KBM-7 (cell line): ENCODE measurements at regions not wholly inside any gene's neighbourhood (a gene's known extent, or its start where the extent isn't known, plus 50 kb on each side); places are given as distances from the start of the nearest gene placed in this dataset.

Experiments used
- DNase-seq: peaks from one replicate; pipeline ENCODE4 v3.0.0-alpha.2; 2015
- in situ Hi-C: fragments of 300-500 bp; cut with MboI; formaldehyde crosslinking; loops from 2 replicates; pipeline ENCODE4 v1.14.3; 2020; ENCODE audit warnings: low sequenced_read_pairs, low pct_unique_long_range_greater_than_20kb, mixed read lengths

- in situ Hi-C loops, result no loop called here
- DNase-seq, result no peak
Observed at GRCh38 chr9:134487066-134487710, 154.4 kb upstream of the COL5A1 start.

- in situ Hi-C loops, result no loop called here
- DNase-seq, result no peak
Observed at GRCh38 chr9:134488331-134489280, 153.0 kb upstream of the COL5A1 start.

DNA sequence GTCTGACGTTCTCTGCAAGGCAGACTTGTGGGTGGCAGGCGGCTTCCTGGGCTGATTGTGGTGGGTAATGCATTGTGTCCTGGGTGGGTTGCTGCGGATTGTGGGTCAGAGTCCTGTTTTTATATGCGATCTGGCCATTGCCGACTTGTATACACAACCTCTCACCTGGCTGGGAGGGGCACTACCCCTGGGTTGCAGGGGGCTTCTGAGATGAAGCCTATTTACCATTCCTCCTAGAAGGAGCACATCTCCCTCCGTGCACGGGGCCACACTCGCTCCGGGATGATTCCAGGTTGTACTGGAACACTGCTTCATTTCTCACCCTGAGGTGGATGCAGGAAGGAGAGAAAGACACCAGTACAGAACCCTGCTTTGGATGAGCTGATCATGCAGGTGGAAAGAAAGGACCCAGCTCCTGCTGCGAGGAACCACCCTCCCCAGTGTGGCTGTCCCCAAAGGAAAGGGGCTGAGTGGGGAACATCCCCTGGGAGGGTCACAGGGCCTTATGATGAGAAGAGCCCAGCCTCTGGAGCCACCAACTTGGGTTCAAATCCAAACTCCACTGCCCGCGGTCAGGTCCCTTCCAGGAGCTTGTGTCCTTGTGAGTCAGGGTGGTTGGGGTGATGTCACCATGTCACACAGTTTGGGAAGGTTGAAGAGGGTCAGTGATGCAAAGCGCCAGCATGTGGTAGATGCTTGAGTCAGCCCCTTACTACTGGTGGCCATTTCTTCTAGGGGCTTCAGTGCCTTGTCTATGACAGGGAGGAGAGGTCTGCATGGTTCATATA lies 151.8 kb upstream of the COL5A1 start:
- no peak for DNase-seq

GRCh38 chr9:134490446-134490845 lies 151.2 kb upstream of the COL5A1 start:
- no peak for DNase-seq
- in situ Hi-C loops, result no loop called here

More for the DNA sequence above, 151.8 kb upstream of the COL5A1 start:
- in situ Hi-C loops, result no loop called here

GRCh38 chr9:134491196-134491835 lies 150.3 kb upstream of the COL5A1 start:
- no peak for DNase-seq
- in situ Hi-C loops, result no loop called here

- DNase-seq, result no peak
- in situ Hi-C loops, result no loop called here
Observed at GRCh38 chr9:134491856-134492255, 149.7 kb upstream of the COL5A1 start.

DNA sequence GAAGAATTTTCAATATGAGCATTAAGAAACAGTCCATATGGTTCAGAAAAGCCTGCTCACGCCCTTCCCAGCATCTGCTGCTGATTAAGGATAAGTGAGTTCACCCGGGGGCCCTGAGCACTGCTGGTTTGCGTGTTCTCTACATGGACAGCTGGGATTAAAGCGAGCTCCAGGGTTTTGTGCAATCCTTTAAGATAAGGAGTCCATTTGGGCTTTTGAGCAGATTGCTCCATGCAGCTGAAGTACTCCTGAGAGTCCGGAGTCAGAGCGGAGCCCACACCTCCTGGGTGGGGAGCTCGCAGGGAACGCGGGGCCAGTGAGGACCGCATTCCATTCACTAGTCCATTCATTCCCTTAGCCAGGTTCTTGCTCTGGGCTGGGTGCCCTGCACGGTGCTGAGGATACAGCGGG lies 149.3 kb upstream of the COL5A1 start:
- in situ Hi-C loops, result no loop called here
- no peak for DNase-seq

GRCh38 chr9:134492721-134493460 lies 148.7 kb upstream of the COL5A1 start:
- in situ Hi-C loops, result no loop called here
- no peak for DNase-seq

- in situ Hi-C loops, result no loop called here
- DNase-seq, result no peak
Observed at GRCh38 chr9:134493461-134494272, 147.9 kb upstream of the COL5A1 start.

DNA sequence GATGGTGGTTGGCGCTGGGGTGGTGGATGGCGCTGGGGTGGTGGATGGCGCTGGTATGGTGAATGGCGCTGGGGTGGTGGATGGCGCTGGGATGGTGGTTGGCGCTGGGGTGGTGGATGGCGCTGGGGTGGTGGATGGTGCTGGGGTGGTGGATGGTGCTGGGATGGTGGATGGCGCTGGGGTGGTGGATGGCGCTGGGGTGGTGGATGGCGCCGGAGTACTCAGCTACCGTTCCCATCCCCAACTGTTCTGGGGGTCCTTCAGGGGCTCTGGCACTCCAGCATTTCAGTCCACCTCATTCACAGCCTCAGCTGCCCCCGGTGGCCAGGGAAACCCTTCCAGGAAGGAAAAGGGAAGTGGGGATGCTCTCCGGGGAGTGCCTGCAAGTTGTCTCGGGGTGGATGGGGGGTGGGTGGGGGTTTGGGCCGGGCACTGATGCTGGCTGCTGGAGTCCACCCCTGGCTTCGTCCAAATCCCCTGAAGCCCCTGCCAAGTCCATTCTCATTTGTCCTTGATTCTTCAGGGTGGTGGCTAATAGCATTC lies 147.3 kb upstream of the COL5A1 start:
- in situ Hi-C loops, result no loop called here
- no peak for DNase-seq

DNA sequence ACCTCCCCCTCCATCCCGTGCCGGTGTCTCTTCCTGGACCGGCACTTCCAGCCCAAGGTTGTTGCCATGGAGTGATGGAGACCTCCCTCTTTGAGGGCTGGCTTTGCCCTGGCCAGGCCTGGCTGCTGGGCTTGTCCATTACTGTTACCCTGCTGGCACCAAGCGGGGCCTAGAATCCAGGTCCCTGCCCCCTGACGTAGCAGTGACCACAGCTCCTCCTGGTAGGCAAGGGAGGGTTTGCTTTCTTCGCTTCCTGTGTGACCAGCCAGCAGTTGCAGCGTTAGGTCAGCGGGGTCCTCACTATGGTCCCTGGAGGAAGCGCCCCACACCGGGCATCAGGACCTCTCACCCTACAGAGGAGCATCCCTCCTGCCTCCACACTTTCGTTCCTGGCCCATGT lies 146.7 kb upstream of the COL5A1 start:
- DNase-seq, result no peak
- in situ Hi-C loops, result no loop called here

GRCh38 chr9:134495881-134496412 lies 145.7 kb upstream of the COL5A1 start:
- in situ Hi-C loops, result no loop called here
- DNase-seq, result no peak

GRCh38 chr9:134496413-134497282 lies 145.0 kb upstream of the COL5A1 start:
- in situ Hi-C loops, result no loop called here
- no peak for DNase-seq

DNA sequence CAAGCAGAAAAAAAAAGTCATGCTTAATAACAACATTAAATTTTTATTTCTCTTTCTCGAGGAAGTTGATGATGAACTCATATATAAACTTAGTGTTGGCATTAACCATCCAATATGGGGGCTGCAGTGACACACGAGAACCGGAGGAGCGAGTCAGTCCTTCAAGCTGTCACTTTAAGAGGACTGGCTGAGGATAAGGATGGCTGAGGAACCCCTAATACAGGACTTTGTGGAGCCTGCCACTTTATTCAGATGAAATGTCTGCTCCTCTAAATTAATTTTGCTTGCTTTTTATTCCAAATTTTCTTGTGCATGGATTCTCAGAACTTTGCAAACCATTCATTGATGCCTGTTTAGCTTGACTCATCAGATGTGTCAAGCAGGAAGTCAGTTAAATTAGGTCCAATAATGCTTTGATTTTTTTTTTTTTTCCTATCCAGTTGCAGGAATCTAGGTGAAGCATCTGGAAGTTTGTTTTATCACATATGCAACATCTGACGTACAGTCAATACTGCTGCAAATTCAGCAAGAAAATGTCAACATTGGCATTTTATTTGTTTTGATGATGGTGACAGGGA lies 144.2 kb upstream of the COL5A1 start:
- no peak for DNase-seq
- in situ Hi-C loops, result no loop called here

DNA sequence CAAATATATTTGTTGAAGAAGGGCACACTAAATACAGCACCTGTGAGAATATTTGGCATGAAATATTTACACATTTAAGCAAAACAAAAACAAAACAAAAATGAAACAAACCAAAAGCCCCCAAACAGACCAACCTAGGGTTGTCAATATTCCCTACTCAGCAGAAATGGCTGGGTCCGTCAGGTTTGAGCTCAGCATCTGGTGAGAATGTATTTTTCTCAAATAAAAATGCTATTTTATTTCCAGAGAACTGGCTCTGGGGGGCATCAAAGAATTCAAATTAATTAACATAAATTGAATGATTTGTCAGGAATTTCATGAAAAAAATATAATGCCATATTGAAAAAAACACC lies 142.8 kb upstream of the COL5A1 start:
- in situ Hi-C loops, result no loop called here
- no peak for DNase-seq
